GM12874 (cell line): ENCODE measurements at regions not wholly inside any gene's neighbourhood (a gene's known extent, or its start where the extent isn't known, plus 50 kb on each side); places are given as distances from the start of the nearest gene placed in this dataset.

Experiments
- TF ChIP-seq, protein P1 (sequence below): IDR thresholded peaks from 2 replicates; pipeline ENCODE4 v1.5.1; 2011; ENCODE audit warnings: low read depth, mild to moderate bottlenecking, control low read depth, low read length, moderate library complexity; ENCODE audit not compliant: insufficient read depth

DNA sequence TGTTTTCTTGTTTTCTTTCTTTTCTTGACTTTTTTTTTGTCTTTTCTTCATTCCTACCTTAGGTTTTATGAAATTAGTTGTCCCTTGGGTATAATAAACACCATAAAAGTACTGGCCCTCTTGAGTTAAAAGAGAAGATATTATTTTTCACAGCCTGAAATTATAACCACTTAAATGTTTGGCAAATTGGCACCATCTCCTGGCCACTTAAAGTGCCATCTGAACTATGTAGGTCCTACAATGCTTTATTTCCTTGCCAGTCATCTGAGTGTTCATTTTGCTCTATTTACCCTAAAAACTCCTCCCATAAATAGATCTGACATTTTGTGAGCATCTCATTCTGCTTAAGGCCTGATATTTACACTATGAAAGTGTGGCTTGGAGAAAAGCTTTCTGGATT is 98.9 kb upstream of the PRKCQ start:
- TF ChIP-seq, protein P1, sequence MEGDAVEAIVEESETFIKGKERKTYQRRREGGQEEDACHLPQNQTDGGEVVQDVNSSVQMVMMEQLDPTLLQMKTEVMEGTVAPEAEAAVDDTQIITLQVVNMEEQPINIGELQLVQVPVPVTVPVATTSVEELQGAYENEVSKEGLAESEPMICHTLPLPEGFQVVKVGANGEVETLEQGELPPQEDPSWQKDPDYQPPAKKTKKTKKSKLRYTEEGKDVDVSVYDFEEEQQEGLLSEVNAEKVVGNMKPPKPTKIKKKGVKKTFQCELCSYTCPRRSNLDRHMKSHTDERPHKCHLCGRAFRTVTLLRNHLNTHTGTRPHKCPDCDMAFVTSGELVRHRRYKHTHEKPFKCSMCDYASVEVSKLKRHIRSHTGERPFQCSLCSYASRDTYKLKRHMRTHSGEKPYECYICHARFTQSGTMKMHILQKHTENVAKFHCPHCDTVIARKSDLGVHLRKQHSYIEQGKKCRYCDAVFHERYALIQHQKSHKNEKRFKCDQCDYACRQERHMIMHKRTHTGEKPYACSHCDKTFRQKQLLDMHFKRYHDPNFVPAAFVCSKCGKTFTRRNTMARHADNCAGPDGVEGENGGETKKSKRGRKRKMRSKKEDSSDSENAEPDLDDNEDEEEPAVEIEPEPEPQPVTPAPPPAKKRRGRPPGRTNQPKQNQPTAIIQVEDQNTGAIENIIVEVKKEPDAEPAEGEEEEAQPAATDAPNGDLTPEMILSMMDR = no peak

DNA sequence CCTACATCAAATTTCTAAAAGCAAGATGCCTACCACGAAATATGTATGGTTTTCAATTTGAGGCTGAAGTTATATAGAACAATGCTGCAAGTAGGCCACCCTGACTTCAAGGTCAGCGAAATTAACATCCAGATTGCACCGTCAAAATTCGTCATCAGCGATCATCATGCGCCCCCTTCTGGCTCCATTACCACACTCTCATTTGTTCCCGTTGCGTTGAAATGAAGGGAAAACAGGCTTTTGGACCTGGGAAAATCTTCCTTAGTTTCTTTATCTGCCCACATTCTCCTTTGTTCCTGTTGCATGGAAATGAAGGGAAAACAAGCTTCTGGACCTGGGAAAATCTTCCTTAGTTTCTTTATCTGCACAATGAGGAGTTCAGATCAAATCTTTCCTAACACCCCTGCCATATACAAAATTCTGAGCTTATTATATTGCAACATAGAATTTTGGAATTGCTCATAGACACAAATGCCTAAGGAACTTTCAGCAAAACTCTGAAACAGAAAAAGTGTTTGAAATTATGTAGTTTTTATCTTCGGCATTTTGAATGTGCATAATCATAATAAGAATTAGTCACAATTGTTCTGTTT is 98.2 kb upstream of the PRKCQ start:
- TF ChIP-seq, protein P1 = peak; percentile 66

DNA sequence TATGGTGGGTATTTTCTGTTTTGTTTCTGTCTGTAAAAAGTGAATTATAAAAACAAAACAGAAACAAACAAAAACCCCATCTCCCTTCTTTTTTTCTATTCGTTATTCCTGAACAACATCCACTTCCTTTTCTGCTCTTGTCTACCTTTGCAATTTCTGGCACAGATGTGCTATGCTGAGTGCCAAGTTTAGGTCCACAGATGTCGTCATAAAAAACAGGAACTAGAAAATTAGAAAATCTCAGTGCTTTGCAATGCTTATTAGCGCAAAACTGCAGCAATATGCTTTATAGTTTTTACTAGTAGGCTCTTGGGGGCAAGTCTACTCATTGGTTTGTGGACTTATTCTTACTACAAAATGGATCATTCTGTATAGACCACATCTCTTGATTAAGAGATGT is 94.2 kb upstream of the PRKCQ start:
- TF ChIP-seq, protein P1 = no peak

DNA sequence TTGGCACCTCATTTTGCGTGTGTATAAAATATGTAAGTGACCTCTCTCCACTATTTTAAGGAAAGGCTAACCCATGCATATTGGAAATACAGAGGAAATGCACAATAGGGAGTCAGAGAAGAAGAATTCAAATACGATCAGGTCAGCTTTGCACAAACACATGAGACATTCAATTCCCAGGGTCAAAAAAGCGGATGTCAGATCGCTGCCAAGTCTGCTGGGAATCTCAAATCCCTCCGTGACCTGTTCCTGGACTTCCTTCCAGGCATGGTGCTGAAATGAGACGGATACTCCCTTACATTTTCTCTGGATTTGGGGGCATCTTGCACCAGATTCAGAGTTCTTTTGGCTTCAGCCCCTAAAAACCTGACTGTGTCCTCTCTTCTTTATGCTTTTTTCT is 91.9 kb upstream of the PRKCQ start:
- TF ChIP-seq, protein P1 = no peak

DNA sequence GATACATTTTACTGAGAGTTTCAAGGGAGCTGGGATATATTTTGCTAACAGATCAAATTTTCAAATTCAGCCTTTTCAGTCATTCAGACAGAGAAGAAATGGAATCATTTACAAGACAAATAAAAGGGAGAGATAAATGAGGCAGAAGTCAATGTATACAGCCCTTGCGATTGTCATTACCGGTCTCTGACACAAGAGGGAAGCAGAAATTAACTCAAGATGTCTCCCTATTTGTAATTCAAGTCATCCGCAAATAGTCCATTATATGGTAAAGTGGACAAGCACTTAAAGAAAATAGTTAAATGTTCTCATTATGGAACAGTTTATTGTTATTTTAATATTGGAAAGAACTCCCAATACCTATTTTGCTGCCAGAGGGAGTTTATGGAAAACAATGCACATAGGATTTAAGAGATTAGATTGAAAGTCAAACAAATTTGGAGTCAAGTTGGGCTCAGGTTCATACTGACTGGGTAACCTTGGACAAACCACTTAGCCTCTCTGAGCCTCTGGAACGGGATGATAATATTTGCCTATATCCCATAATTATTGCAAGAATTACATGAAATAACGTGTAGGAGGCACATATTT is 89.3 kb upstream of the PRKCQ start:
- TF ChIP-seq, protein P1 = peak; percentile 47

DNA sequence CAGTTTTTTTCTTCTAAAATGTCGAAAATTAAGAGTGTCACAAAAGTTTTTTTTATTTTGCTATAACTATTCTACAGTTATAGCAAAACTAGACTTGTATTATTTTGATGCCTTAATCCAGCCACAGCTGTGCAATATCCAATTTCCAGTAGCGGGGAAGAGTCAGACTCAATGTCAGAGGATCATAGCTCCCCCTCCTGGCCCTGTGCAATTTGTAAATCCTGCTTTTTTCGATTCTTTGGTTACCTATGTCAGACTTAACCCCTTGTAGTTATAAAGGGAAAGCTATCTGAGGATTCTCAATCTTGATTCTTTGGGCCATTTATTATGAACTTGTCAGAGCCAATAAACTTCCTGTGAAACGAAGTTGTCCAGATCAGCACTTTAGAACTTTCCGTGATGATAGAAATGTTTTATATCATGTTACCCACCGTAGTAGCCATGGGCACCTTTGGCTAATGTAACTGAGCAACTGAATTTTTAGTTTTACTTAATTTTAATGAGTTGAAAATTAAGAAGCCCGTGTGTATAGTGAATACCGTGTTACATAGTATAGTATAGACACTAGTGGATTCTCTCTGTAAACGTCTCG is 87.7 kb upstream of the PRKCQ start:
- TF ChIP-seq, protein P1 = peak; percentile 31; the same call in 1 of the 2 replicates

DNA sequence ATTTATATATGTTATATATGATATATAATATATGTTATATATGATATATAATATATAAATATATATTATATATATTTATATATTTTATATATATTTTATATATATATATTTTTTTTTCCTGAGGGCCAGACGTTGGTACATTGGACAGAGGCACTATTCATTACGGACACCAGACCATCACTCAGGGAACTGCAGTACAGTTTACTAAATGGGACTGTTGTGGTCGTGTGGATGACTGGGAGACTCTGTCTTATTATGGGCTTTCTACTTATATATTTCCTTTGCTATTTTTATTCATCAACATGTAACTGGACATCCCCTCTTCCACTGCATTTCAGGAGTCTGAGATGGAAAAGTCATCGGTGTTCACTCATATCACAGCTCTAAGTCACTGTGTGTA is 87.1 kb upstream of the PRKCQ start:
- TF ChIP-seq, protein P1 = no peak
